Smooth muscle cell (in vitro differentiated cells): ENCODE measurements at regions not wholly inside any gene's neighbourhood (a gene's known extent, or its start where the extent isn't known, plus 50 kb on each side); places are given as distances from the start of the nearest gene placed in this dataset.

Experiments
- DNase-seq: peaks from one replicate; lab custom pipeline; 2025; ENCODE audit not compliant: unreplicated experiment; lab: John Stamatoyannopoulos, UW
- H2AFZ ChIP-seq: fragments of 200-600 bp; sonication (generic); 2 replicates; pipeline ENCODE4 v1.6.0; 2016; ENCODE audit warnings: antibody characterized with exemption, low read depth, mild to moderate bottlenecking
- H3F3A ChIP-seq: fragments of 200-600 bp; sonication (generic); 2 replicates; pipeline ENCODE4 v1.6.0; 2017; ENCODE audit warnings: antibody characterized with exemption, low read depth
- H3K27ac ChIP-seq: fragments of 200-600 bp; sonication (generic); 2 replicates; pipeline ENCODE4 v1.5.1; 2016; ENCODE audit warnings: low read depth, mild to moderate bottlenecking
- H3K27me3 ChIP-seq: fragments of 200-600 bp; sonication (generic); 2 replicates; pipeline ENCODE4 v1.6.1; 2016; ENCODE audit warnings: low read depth, mild to moderate bottlenecking
- H3K36me3 ChIP-seq: fragments of 200-600 bp; sonication (generic); 2 replicates; pipeline ENCODE4 v1.5.1; 2016; ENCODE audit warnings: low read depth
- H3K4me1 ChIP-seq: fragments of 200-600 bp; sonication (generic); 2 replicates; pipeline ENCODE4 v1.5.1; 2016; ENCODE audit warnings: low read depth
- H3K4me2 ChIP-seq: fragments of 200-600 bp; sonication (generic); 2 replicates; pipeline ENCODE4 v1.6.0; 2016; ENCODE audit warnings: mild to moderate bottlenecking
- H3K4me3 ChIP-seq: fragments of 200-600 bp; sonication (generic); 2 replicates; pipeline ENCODE4 v1.5.1; 2016; ENCODE audit warnings: mild to moderate bottlenecking
- H3K79me2 ChIP-seq: fragments of 200-600 bp; sonication (generic); 2 replicates; pipeline ENCODE4 v1.6.0; 2016; ENCODE audit warnings: low read depth, mild to moderate bottlenecking
- H3K9ac ChIP-seq: fragments of 200-600 bp; sonication (generic); 2 replicates; pipeline ENCODE4 v1.6.0; 2016; ENCODE audit warnings: low read depth
- H3K9me3 ChIP-seq: fragments of 200-600 bp; sonication (generic); replicated peaks from 2 replicates; pipeline ENCODE4 v1.5.1; 2016; ENCODE audit warnings: low read depth
- H4K20me1 ChIP-seq: fragments of 200-600 bp; sonication (generic); 2 replicates; pipeline ENCODE4 v1.6.0; 2016; ENCODE audit warnings: low read depth
- CTCF ChIP-seq: fragments of 200-600 bp; sonication (generic); IDR thresholded peaks from 2 replicates; pipeline ENCODE4 v1.5.1; 2017; ENCODE audit warnings: borderline replicate concordance, mild to moderate bottlenecking, antibody characterized with exemption; ENCODE audit not compliant: insufficient read depth, poor library complexity, severe bottlenecking
- WGBS: methylation state at CpG from one replicate; pipeline ENCODE4 v1.1.7; 2016; ENCODE audit warnings: low lambda C conversion rate; 5-methylcytosine and 5-hydroxymethylcytosine counted together

GRCh38 chr19:29380581-29380980 lies 145.2 kb upstream of the VSTM2B start:
- no peaks in the 10 kb centered on the region for H3K27me3 ChIP-seq
- no peaks in the 10 kb centered on the region for H3K36me3 ChIP-seq
- H3K9me3 ChIP-seq: no peaks in the 10 kb centered on the region
- no peaks in the 10 kb centered on the region for H3K4me1 ChIP-seq
- H3F3A ChIP-seq: no peaks in the 10 kb centered on the region
- TF ChIP-seq CTCF: no peak
- no peak overlapping the region for H3K4me3 ChIP-seq
- H3K4me2 ChIP-seq: no peak overlapping the region
- H3K27ac ChIP-seq: no peak overlapping the region
- H2AFZ ChIP-seq: no peak overlapping the region
- no peaks in the 10 kb centered on the region for H3K79me2 ChIP-seq
- no peak overlapping the region for H3K9ac ChIP-seq
- H4K20me1 ChIP-seq: no peaks in the 10 kb centered on the region
- 87% methylated on average over 5 of the region's 5 CpGs for WGBS
- DNase-seq: no peak

- no peaks in the 10 kb centered on the region for H4K20me1 ChIP-seq
- no peaks in the 10 kb centered on the region for H3K9me3 ChIP-seq
- H3K79me2 ChIP-seq: no peaks in the 10 kb centered on the region
- H2AFZ ChIP-seq: no peak overlapping the region
- no peak overlapping the region for H3K4me3 ChIP-seq
- no peak for DNase-seq
- H3K4me2 ChIP-seq: no peak overlapping the region
- H3K36me3 ChIP-seq: no peaks in the 10 kb centered on the region
- no peak for TF ChIP-seq CTCF
- no peaks in the 10 kb centered on the region for H3K4me1 ChIP-seq
- no peaks in the 10 kb centered on the region for H3K27me3 ChIP-seq
- no peak overlapping the region for H3K27ac ChIP-seq
- no peak overlapping the region for H3K9ac ChIP-seq
- H3F3A ChIP-seq: no peaks in the 10 kb centered on the region
- 93% methylated on average over 17 of the region's 17 CpGs for WGBS
Measured at GRCh38 chr19:29381353-29382203, 144.2 kb upstream of the VSTM2B start.

- DNase-seq: no peak
- WGBS: 80% methylated on average over 6 of the region's 6 CpGs
- TF ChIP-seq CTCF: no peak
Measured at GRCh38 chr19:29383696-29384095, 142.1 kb upstream of the VSTM2B start.

GRCh38 chr19:29384656-29385055 lies 141.1 kb upstream of the VSTM2B start:
- WGBS: 86% methylated on average over 8 of the region's 8 CpGs
- no peaks in the 10 kb centered on the region for H3K36me3 ChIP-seq
- no peaks in the 10 kb centered on the region for H3K79me2 ChIP-seq
- no peaks in the 10 kb centered on the region for H4K20me1 ChIP-seq
- H3K9ac ChIP-seq: no peak overlapping the region
- no peaks in the 10 kb centered on the region for H3F3A ChIP-seq
- no peak overlapping the region for H3K4me3 ChIP-seq
- no peak overlapping the region for H3K4me2 ChIP-seq
- H3K27me3 ChIP-seq: no peaks in the 10 kb centered on the region
- no peak overlapping the region for H2AFZ ChIP-seq
- H3K9me3 ChIP-seq: no peaks in the 10 kb centered on the region
- no peaks in the 10 kb centered on the region for H3K4me1 ChIP-seq
- no peak for TF ChIP-seq CTCF
- H3K27ac ChIP-seq: no peak overlapping the region
- no peak for DNase-seq

More at GRCh38 chr19:29383696-29384095, 142.1 kb upstream of the VSTM2B start:
- no peaks in the 10 kb centered on the region for H3K27me3 ChIP-seq
- no peak overlapping the region for H3K4me3 ChIP-seq
- H3K9me3 ChIP-seq: no peaks in the 10 kb centered on the region
- no peak overlapping the region for H3K9ac ChIP-seq
- no peaks in the 10 kb centered on the region for H3K36me3 ChIP-seq
- no peak overlapping the region for H3K27ac ChIP-seq
- no peaks in the 10 kb centered on the region for H3F3A ChIP-seq
- H3K4me1 ChIP-seq: no peaks in the 10 kb centered on the region
- H4K20me1 ChIP-seq: no peaks in the 10 kb centered on the region
- H2AFZ ChIP-seq: no peak overlapping the region
- no peak overlapping the region for H3K4me2 ChIP-seq
- no peaks in the 10 kb centered on the region for H3K79me2 ChIP-seq
